22Rv1 (cell line): ENCODE measurements at regions not wholly inside any gene's neighbourhood (a gene's known extent, or its start where the extent isn't known, plus 50 kb on each side); places are given as distances from the start of the nearest gene placed in this dataset.
"Not testable (repeated sequence)": the region's sequence is repeated elsewhere in the genome, so short reads cannot be mapped to it uniquely, and the experiment has no call there.

Experiments used
- ZFX ChIP-seq: fragments of 450-650 bp; IDR thresholded peaks from 2 replicates; pipeline ENCODE4 v1.6.1; 2017; ENCODE audit warnings: antibody characterized with exemption, borderline replicate concordance
- TF ChIP-seq, protein P1 (sequence below): fragments of 450-650 bp; IDR thresholded peaks from 2 replicates; pipeline ENCODE4 v1.5.1; 2017; ENCODE audit warnings: mild to moderate bottlenecking

DNA sequence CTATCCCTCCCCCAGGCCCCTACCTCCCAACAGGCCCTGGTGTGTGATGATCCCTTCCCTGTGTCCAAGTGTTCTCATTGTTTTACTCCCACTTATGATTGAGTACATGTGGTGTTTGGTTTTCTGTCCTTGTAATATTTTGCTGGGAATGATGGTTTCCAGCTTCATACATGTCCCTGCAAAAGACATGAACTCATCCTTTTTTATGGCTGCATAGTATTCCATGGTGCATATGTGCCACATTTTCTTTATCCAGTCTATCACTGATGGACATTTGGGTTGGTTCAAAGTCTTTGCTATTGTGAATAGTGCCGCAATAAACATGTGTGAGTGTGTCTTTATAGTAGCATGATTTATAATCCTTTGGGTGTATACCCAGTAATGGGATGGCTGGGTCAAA lies 151.7 kb downstream of the VSIG4 start:
- TF ChIP-seq, protein P1, sequence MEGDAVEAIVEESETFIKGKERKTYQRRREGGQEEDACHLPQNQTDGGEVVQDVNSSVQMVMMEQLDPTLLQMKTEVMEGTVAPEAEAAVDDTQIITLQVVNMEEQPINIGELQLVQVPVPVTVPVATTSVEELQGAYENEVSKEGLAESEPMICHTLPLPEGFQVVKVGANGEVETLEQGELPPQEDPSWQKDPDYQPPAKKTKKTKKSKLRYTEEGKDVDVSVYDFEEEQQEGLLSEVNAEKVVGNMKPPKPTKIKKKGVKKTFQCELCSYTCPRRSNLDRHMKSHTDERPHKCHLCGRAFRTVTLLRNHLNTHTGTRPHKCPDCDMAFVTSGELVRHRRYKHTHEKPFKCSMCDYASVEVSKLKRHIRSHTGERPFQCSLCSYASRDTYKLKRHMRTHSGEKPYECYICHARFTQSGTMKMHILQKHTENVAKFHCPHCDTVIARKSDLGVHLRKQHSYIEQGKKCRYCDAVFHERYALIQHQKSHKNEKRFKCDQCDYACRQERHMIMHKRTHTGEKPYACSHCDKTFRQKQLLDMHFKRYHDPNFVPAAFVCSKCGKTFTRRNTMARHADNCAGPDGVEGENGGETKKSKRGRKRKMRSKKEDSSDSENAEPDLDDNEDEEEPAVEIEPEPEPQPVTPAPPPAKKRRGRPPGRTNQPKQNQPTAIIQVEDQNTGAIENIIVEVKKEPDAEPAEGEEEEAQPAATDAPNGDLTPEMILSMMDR = not testable (repeated sequence)
- TF ChIP-seq ZFX = not testable (repeated sequence)
